ENCODE measurements at regions not wholly inside any gene's neighbourhood (a gene's known extent, or its start where the extent isn't known, plus 50 kb on each side); places are given as distances from the start of the nearest gene placed in this dataset.
"Not testable (repeated sequence)": the region's sequence is repeated elsewhere in the genome, so short reads cannot be mapped to it uniquely, and the experiment has no call there.

DNA sequence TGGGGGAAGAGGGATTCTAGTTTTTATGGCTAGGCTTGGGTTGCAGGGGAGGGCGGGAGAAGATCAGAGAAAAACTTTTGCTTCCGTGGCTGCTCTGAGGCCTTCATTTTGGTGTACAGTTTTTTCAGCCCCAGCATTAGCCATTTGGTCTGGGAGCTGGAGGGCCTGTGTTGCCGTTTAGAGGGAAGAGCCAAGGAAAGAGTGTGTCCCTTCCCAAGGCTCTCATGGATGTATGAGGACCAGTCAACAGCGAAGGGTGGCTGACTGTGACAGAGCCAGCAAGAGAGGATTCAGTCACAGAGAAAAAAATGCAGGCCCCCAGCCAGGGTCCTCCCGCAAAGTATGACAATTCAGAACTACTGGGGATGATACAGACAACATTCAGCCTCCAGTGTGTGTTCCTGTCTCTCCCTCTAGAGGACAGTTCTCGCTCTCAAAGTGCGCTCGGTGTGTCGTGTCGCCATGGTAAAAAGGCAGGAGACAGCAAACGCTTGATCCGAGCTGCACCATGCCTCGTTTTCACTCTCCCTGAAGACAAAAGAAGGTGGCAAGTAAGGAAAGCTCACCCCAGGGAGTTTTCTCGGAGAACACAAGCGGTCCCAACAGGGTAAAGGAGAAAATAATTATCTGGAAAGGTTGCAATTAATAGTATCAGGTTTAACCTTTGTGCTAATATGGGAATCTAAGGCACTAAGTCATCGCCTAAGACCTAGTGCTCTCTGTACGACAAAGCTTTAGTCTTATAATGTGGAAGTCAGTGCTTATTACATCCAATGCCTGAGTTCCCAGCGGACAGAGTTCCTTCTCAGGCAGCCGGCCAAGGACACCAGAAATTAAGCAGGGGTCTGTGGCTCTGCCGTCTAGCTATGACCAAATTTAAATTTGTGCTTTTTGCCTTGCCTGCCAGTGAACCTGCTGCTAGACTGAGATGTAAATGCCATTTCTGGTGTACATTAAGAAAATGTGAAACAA, 157.3 kb upstream of the PLXNC1 start:
- CTCF ChIA-PET: interaction anchor here (1.6 kb wide), 1 partner anchor 111 kb away, joined by 6 read pairs; no protein-coding TSS in a partner anchor

GRCh38 chr12:93991829-93992461, 156.4 kb upstream of the PLXNC1 start:
- no peak for DNase-seq
- no peak overlapping the region for H3K4me3 Mint-ChIP-seq
- H3K4me1 Mint-ChIP-seq: no peaks in the 10 kb centered on the region
- H3K27me3 Mint-ChIP-seq: no peaks in the 10 kb centered on the region
- H3K9me3 Mint-ChIP-seq: no peaks in the 10 kb centered on the region
- no peaks in the 10 kb centered on the region for H3K36me3 Mint-ChIP-seq
- CTCF ChIA-PET: interaction anchor here (1.6 kb wide), 1 partner anchor 110 kb away, joined by 6 read pairs; no protein-coding TSS in a partner anchor
- H3K27ac Mint-ChIP-seq: no peak overlapping the region

More for the DNA sequence above, 157.3 kb upstream of the PLXNC1 start:
- Mint-ChIP-seq H3K4me3 (no peak overlapping the region), H3K9me3 (no peaks in the 10 kb centered on the region), H3K36me3 (no peaks in the 10 kb centered on the region), H3K27ac (no peak overlapping the region), H3K4me1 (no peaks in the 10 kb centered on the region), H3K27me3 (no peaks in the 10 kb centered on the region)
- no peak for DNase-seq

DNA sequence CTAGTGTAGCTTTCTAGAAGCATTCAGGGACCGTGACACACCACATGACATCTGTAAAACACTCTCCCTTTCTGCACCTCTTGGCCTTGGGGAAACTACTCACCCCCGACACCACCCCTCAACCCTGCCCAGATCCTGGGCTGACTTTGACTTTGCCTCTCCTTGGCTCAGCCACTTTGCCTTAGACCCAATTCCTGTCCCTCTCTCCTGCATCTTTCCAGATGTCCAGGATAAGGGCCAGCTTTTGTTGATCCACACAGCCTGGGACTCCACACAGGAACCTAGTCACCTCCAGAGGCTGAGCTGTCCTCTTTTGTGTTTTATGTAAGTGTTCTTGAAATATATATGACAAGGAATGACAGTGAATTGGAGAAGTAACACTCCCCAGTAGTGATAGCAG, 153.7 kb upstream of the PLXNC1 start:
- CTCF ChIA-PET: interaction anchor here (0.6 to 2.2 kb wide), 2 partner anchors 9 to 10 kb away, joined by 3 to 4 read pairs; no protein-coding TSS in a partner anchor
- no peak for DNase-seq
- no peak overlapping the region for H3K27ac Mint-ChIP-seq
- no peaks in the 10 kb centered on the region for H3K27me3 Mint-ChIP-seq
- peaks cover 6% of the 10 kb centered on the region for H3K9me3 Mint-ChIP-seq
- peaks cover 3% of the 10 kb centered on the region for H3K36me3 Mint-ChIP-seq
- H3K4me3 Mint-ChIP-seq: no peak overlapping the region
- H3K4me1 Mint-ChIP-seq: no peaks in the 10 kb centered on the region

DNA sequence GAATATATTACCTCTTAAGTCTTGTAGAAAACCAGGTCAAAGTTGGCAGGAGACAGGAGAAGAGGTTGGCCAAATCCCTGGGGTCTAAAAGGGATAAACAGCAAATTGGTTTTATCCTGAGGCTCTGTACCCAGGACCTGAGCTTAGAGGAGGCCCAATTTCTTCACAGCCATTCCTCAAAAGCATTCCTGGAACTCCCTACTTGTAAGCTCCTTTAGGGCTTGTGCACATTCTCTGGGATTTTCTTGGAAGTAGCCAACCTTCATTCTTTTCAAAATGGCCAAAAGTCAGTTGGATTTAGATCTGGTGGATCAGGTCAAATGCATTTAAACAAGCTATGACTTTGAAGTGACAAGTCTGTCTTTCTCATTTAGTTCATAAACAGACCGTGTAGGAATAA, 152.1 kb upstream of the PLXNC1 start:
- peaks cover 6% of the 10 kb centered on the region for H3K9me3 Mint-ChIP-seq
- CTCF ChIA-PET: interaction anchor here (2.2 kb wide), 1 partner anchor 10 kb away, joined by 4 read pairs; no protein-coding TSS in a partner anchor
- H3K36me3 Mint-ChIP-seq: peaks cover 3% of the 10 kb centered on the region
- no peak overlapping the region for H3K27ac Mint-ChIP-seq
- no peaks in the 10 kb centered on the region for H3K27me3 Mint-ChIP-seq
- H3K4me3 Mint-ChIP-seq: no peak overlapping the region
- no peaks in the 10 kb centered on the region for H3K4me1 Mint-ChIP-seq
- no peak for DNase-seq

- no peak for DNase-seq
- no peak overlapping the region for H3K4me3 Mint-ChIP-seq
- peaks cover 36% of the 10 kb centered on the region for H3K9me3 Mint-ChIP-seq
- peaks cover 13% of the 10 kb centered on the region for H3K4me1 Mint-ChIP-seq
- peaks cover 21% of the 10 kb centered on the region for H3K36me3 Mint-ChIP-seq
- H3K27ac Mint-ChIP-seq: no peak overlapping the region
- CTCF ChIA-PET: no interaction called here
- peaks cover 5% of the 10 kb centered on the region for H3K27me3 Mint-ChIP-seq
Observed at GRCh38 chr12:94001691-94002090, 146.7 kb upstream of the PLXNC1 start.

- peaks cover 24% of the 10 kb centered on the region for H3K4me1 Mint-ChIP-seq
- peaks cover 31% of the 10 kb centered on the region for H3K36me3 Mint-ChIP-seq
- CTCF ChIA-PET, H3K27me3 Mint-ChIP-seq, H3K4me3 Mint-ChIP-seq, H3K27ac Mint-ChIP-seq, DNase-seq: not testable (repeated sequence)
- H3K9me3 Mint-ChIP-seq: peaks cover 37% of the 10 kb centered on the region
Observed at GRCh38 chr12:94002925-94003324, 145.5 kb upstream of the PLXNC1 start.

DNA sequence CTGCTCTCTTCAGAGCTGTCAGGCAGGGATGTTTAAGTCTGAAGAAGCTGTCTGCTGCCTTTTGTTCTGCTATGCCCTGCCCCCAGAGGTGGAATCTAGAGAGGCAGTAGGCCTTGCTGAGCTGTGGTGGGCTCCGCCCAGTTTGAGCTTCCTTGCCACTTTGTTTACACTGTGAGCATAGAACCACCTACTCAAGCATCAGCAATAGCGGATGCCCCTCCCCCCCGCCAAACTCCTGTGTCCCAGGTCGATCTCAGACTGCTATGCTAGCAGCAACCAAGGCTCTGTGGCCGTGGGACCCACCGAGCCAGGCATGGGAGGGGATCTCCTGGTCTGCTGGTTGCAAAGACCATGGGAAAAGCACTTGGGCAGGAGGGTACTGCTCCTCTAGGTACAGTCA, 140.5 kb upstream of the PLXNC1 start:
- DNase-seq: peak; percentile 91
- Mint-ChIP-seq H3K4me1 (peaks cover 33% of the 10 kb centered on the region), H3K36me3 (peaks cover 23% of the 10 kb centered on the region), H3K9me3 (peaks cover 26% of the 10 kb centered on the region), H3K27ac (peak overlapping the region; percentile 78)
- not testable (repeated sequence) for H3K4me3 Mint-ChIP-seq, H3K27me3 Mint-ChIP-seq
- CTCF ChIA-PET: interaction anchor here (1.0 kb wide), 1 partner anchor 93 kb away, joined by 3 read pairs; no protein-coding TSS in a partner anchor

- CTCF ChIA-PET: no interaction called here
- Mint-ChIP-seq H3K4me1 (peaks cover 42% of the 10 kb centered on the region), H3K9me3 (peaks cover 14% of the 10 kb centered on the region), H3K27ac (no peak overlapping the region), H3K27me3 (peaks cover 4% of the 10 kb centered on the region), H3K36me3 (peaks cover 20% of the 10 kb centered on the region), H3K4me3 (no peak overlapping the region)
- no peak for DNase-seq
Observed at GRCh38 chr12:94010307-94010706, 138.1 kb upstream of the PLXNC1 start.

DNA sequence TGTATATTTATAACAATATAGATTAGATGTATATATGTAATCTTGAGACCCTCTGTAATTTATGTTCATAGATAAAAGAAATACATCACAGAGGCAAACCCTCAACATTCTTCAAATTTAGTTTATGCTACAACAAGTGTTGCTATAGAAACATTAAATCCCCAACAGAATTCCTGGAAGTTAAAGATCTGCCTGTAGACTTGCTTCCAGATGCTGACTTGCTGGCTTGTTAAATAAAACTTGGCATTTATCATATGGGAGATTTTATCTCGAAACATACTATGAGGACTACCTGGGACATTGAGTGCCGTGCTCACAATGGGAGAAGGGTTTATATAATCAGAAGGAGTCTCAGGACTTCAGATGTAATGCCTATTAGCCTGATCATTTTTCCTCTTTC, 136.3 kb upstream of the PLXNC1 start:
- CTCF ChIA-PET: interaction anchor here (0.8 kb wide), 1 partner anchor 245 kb away, joined by 3 read pairs; no protein-coding TSS in a partner anchor
- peaks cover 21% of the 10 kb centered on the region for H3K9me3 Mint-ChIP-seq
- H3K4me3 Mint-ChIP-seq: no peak overlapping the region
- H3K27ac Mint-ChIP-seq: peak overlapping the region; percentile 19
- H3K36me3 Mint-ChIP-seq: peaks cover 22% of the 10 kb centered on the region
- DNase-seq: no peak
- peaks cover 36% of the 10 kb centered on the region for H3K4me1 Mint-ChIP-seq
- H3K27me3 Mint-ChIP-seq: peaks cover 4% of the 10 kb centered on the region

GRCh38 chr12:94012590-94012989, 135.8 kb upstream of the PLXNC1 start:
- no peak overlapping the region for H3K27ac Mint-ChIP-seq
- H3K4me3 Mint-ChIP-seq: no peak overlapping the region
- CTCF ChIA-PET: interaction anchor here (0.8 kb wide), 1 partner anchor 245 kb away, joined by 3 read pairs; no protein-coding TSS in a partner anchor

DNA sequence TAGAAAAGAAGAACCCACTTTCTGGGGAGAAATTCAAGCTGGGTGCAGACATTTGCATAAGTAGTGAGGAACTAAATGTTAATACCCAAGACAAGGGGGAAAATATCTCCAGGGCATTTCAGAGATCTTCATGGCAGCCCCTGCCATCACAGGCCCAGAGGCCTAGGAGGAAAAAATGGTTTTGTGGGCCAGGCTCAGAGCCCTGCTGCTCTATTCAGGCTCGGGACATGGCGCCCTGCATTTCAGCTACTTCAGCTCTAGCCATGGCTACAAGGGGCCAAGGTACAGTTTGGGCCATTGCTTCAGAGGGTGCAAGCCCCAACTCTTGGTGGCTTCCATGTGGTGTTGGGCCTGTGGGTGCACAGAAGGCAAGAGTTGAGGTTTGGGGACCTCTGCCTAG, 131.1 kb upstream of the PLXNC1 start:
- H3K36me3 Mint-ChIP-seq: peaks cover 25% of the 10 kb centered on the region
- peaks cover 19% of the 10 kb centered on the region for H3K4me1 Mint-ChIP-seq
- CTCF ChIA-PET, H3K27me3 Mint-ChIP-seq, H3K27ac Mint-ChIP-seq, H3K4me3 Mint-ChIP-seq, DNase-seq: not testable (repeated sequence)
- H3K9me3 Mint-ChIP-seq: peaks cover 48% of the 10 kb centered on the region

More at GRCh38 chr12:94012590-94012989, 135.8 kb upstream of the PLXNC1 start:
- Mint-ChIP-seq H3K36me3 (peaks cover 22% of the 10 kb centered on the region), H3K4me1 (peaks cover 31% of the 10 kb centered on the region), H3K27me3 (peaks cover 4% of the 10 kb centered on the region), H3K9me3 (peaks cover 27% of the 10 kb centered on the region)
- no peak for DNase-seq

DNA sequence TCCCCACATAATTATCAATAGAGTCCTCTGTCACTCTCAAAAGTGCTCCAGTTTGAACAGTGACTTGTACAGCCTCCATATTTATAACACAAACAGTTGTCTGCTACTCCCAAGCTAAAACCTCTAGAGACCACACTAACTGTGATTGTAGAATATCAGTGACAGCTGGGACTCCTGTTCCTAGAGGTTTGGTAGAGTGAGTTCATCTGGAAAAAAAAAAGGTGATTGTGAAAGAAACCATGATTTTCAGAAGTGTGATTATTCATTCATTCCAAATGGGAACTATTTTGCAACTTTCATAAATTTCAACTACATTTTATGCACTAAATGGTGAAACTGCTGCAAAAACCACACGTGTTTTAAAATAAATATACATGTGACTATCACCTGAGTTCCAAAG, 128.0 kb upstream of the PLXNC1 start:
- peaks cover 24% of the 10 kb centered on the region for H3K36me3 Mint-ChIP-seq
- no peak for DNase-seq
- peaks cover 57% of the 10 kb centered on the region for H3K9me3 Mint-ChIP-seq
- H3K4me3 Mint-ChIP-seq: no peak overlapping the region
- CTCF ChIA-PET: no interaction called here
- H3K27ac Mint-ChIP-seq: no peak overlapping the region
- H3K4me1 Mint-ChIP-seq: no peaks in the 10 kb centered on the region
- no peaks in the 10 kb centered on the region for H3K27me3 Mint-ChIP-seq

- Mint-ChIP-seq H3K27me3 (peaks cover 3% of the 10 kb centered on the region), H3K4me1 (no peaks in the 10 kb centered on the region), H3K27ac (no peak overlapping the region), H3K9me3 (peaks cover 32% of the 10 kb centered on the region), H3K4me3 (no peak overlapping the region), H3K36me3 (peaks cover 6% of the 10 kb centered on the region)
- CTCF ChIA-PET: no interaction called here
- DNase-seq: no peak
Observed at GRCh38 chr12:94023879-94024278, 124.5 kb upstream of the PLXNC1 start.

DNA sequence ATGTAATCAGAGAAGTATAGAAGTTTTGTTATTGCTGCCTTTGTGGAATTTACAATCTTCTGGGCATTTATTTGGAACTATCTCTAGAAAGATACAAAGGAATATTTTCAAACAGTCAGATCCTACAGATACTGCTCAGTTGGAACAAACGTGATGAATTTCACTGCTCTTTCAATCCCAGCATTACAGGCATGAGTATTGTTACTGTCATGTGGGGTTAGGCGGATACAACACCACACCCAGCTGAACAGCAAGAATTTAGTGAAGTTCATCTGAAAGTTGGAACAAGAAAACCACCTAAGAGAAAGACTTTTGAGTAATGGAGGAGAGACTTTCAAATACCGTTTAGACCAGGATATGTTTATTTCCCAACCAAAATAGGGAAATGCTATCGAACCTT, 123.3 kb upstream of the PLXNC1 start:
- CTCF ChIA-PET: no interaction called here

More for the DNA sequence above, 123.3 kb upstream of the PLXNC1 start:
- peaks cover 6% of the 10 kb centered on the region for H3K4me1 Mint-ChIP-seq
- no peak overlapping the region for H3K27ac Mint-ChIP-seq
- no peak for DNase-seq
- peaks cover 32% of the 10 kb centered on the region for H3K9me3 Mint-ChIP-seq
- no peak overlapping the region for H3K4me3 Mint-ChIP-seq
- peaks cover 3% of the 10 kb centered on the region for H3K27me3 Mint-ChIP-seq
- peaks cover 11% of the 10 kb centered on the region for H3K36me3 Mint-ChIP-seq
